NCI-H2107 treated with DMSO at 0.1 percent for 48 hours (cell line): ENCODE measurements at regions not wholly inside any gene's neighbourhood (a gene's known extent, or its start where the extent isn't known, plus 50 kb on each side); places are given as distances from the start of the nearest gene placed in this dataset.
"Not testable (repeated sequence)": the region's sequence is repeated elsewhere in the genome, so short reads cannot be mapped to it uniquely, and the experiment has no call there.

Experiments used
- DNase-seq: peaks from one replicate; lab custom pipeline; 2025; ENCODE audit not compliant: unreplicated experiment; lab: John Stamatoyannopoulos, UW

GRCh38 chr16:50451951-50452508 is 83.2 kb upstream of the BRD7 start:
- DNase-seq: no peak

DNA sequence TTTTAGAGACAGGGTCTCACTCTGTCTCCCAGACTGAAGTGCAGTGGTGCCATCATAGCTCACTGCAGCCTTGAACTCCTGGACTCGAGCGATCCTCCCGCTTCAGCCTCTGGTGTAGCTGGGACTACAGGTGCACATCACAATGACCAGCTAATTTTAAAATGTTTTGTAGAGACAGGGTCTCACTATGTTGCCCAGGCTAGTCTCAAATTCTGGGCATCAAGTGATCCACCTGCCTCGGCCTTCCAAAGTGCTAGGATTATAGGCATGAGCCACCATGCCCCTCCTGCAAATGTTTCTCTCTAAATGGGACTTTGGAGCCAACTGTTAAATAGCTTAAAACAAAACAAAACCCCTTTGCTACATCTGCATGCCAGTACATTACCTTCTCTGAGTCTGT is 82.2 kb upstream of the BRD7 start:
- no peak for DNase-seq

GRCh38 chr16:50449800-50450199 is 81.0 kb upstream of the BRD7 start:
- no peak for DNase-seq

GRCh38 chr16:50448981-50449380 is 80.2 kb upstream of the BRD7 start:
- no peak for DNase-seq

DNA sequence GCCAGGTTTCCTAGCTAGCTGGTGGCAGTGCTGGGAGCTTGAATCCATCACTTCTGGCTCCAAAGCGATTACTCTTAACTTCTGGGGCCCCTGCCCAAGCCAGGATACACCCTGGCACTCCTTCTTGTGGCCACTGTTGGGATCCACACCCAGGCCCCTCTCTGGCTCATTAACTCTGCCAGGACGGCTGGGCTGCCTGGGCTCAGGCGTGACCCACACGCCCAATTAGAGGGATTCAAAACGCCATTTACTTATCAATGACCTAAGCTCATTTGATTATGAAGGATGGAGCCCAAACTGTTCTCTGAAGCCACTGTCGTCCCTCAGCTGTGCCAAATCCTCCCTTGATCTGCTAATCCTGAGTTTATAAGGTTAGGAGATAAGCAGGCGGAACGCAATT is 79.7 kb upstream of the BRD7 start:
- DNase-seq: no peak

DNA sequence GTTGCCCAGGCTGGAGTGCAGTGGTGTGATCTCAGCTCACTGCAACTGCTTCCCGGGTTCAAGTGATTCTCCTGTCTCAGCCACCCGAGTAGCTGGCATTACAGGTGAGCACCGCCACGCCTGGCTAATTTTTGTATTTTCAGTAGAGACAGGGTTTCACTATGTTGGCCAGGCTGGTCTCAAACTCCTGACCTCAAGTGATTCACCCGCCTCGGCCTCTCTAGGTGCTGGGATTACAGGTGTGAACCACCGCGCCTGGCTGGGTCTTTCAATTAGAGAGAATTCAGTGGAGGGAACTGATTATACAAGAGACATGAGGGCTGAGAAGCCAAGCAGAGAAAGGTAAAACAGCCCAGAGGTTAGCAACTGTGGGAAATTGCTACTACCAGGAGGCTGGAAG is 78.6 kb upstream of the BRD7 start:
- DNase-seq: not testable (repeated sequence)

GRCh38 chr16:50446861-50447260 is 78.1 kb upstream of the BRD7 start:
- DNase-seq: no peak

DNA sequence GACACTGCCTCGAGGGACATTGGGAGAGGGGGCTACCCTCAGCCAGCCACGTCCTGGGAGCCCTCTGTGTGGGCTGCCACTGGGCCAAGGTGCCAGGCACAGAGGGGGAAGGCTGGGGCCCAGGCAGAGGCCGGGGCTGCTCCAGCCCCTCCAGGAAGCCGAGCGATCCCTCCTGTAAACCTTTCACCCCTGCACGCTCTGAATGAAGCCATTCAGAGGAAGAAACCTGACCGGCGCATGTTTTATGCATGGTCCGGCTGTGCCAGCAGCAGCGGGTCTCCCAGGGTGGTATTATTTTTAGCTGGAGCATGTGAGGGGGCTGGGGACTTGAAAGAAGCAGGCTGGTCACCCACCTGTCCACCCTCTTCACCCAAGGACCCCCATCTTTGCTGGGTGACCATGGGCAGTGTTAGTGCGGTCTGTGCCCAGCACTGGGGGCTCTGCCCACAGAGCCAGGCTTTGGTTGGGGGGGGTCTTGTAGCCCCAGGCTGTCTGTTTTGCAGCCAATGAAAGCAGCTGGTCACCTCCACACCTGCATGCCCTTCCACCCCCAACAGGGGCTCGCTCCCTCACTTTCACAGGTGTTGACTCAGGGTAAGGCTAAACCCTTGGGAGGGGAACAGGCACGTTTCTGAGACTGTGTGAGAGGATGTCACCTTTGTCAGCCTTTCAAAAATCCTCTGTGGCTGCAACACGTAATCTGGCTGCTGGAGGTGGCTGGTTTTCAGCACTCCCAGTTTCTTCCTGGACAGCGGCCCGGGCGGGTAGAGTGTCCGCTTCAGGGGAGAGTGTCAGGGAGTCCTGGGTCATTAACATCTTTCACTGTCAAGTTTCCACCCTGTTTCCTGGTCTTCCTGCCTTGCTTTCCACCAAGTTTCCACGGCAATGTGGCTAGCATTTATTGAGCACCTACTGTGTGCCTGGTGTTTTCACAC is 77.1 kb upstream of the BRD7 start:
- no peak for DNase-seq

DNA sequence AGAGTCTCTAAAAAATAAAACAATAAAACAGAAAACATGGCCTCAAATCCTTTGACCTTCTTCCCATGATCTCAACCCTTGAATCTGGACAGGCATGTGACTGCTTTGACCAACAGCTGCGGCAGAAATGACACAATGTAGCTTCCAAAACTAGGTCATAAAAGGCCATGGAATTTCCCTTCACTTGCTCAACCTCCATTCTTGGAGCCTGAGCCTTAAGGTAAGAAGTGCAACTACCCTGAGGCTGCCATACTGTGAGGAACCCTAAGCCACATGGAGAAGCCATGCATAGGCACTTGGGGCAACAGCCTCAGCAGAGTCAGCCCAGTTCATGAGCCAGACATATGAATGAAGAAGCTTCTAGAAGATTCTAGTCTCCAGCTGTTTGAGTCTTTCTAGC is 75.7 kb upstream of the BRD7 start:
- DNase-seq: no peak

GRCh38 chr16:50442221-50442620 is 73.4 kb upstream of the BRD7 start:
- no peak for DNase-seq

DNA sequence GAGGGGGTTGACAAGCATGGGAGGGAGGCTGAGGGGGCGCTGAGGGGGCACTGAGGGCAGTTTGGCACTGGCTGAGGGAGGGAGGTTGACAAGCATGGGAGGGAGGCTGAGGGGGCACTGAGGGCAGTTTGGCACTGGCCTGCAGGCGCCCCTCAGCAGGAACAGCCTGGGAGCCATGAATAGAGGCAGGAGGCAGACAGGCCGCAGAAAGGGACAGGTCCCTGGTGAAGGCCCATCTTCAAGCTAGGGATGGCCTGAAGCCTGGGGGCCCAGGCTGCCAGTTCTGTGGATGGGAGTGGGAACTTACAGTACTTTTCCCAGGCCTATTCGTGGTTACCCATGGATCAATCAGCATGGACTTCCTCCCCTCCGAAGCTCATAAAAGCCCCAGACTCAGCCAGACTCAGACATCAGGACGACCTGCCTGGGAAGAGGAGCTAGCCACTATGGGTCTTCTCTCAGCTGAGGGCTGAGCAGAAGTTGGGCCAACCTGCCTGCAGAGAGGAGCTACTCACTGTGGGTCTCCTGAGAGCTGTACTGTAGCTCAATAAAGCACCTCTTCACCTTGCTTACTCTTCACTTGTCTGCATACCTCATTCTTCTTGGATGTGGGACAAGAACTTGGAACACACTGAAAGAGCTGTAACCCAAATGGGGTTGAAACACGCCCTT is 72.8 kb upstream of the BRD7 start:
- no peak for DNase-seq

DNA sequence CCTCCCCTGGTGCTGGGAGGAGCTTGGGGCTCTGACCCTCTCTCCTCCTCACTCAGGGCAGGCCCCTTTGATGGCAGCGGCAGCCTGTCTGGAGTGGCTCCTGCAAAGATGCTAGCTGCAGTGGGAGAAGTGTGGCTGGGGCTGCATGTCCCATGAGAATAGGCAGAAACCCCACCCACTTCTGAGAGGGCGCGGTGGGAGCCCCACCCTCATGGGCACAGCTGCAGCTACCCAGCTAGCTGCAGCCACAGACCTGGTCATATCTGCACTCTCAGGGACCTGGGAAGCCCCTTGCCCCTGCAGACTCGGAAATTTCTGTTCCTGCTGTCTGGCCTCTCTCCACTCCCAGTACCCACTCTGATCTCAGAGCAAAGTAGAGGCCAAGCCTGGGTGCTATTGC is 72.2 kb upstream of the BRD7 start:
- DNase-seq: no peak

DNA sequence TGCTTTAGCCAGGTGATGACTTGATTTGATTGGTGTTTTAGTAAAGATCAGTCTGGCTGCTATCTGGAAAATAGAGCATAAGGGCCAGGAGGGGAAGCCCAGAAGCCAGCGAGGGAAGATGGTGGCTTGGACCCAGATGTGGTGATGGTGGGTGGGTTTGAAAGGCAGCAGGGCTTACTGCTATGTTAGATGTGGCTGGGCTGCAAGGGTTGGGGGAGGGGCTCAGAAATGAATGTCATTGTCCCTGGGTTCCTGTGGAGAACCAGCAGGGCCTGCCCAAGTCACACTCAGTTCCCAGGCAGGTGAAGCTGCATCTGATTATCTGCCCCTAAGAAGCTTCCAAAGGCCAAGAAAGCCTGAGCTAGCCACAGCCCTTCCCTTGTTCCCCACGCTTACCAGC is 71.7 kb upstream of the BRD7 start:
- no peak for DNase-seq

DNA sequence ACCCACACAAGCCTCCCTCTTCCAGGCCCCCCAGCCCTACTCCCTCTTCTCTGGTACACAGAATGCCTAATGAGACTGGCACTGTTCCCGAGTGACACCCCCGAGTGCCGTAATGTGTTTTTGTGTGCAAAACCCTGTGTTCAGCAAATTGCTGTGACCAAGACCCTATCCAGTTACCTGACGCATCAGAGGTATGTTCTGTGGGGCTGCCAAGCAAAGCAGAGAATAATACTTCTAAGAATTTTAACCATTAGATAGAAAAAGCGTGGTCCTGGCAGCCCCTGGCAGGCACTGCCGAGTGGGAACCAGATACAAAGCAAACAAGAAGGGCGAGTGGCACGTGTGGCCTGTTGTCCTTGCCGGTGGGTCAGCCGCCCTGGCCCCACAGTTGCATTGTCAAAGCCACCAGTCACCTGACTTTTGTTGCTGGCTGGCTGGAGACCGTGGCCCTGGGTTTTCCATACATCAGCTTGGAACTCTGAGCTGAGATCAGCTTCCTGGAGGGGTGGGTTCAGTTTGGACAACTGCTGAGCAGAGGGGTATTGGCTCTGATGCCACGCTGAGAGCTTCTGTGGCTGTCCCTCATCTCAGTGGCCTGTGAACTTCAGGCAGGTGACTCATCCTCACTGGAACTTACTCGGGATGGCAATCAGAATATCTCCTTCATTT is 69.1 kb upstream of the BRD7 start:
- no peak for DNase-seq

DNA sequence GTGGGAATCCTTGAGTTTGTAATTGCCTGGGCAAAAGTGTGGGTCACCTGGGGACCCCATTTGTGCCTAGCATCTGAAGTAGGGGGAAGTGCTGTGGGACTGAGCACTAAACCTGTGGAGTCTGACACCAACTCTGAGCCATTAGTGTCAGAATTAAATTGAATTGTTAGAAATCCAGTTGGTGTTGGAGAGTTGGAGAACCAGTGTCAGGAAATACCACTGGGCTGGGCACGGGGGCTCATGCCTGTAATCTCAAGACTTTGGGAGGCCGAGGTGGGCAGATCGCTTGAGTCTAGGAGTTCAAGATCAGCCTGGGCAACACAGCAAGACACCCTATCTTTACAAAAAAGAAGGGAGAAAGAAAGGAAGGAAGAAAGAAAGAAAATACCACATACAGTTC is 67.5 kb upstream of the BRD7 start:
- DNase-seq: no peak

DNA sequence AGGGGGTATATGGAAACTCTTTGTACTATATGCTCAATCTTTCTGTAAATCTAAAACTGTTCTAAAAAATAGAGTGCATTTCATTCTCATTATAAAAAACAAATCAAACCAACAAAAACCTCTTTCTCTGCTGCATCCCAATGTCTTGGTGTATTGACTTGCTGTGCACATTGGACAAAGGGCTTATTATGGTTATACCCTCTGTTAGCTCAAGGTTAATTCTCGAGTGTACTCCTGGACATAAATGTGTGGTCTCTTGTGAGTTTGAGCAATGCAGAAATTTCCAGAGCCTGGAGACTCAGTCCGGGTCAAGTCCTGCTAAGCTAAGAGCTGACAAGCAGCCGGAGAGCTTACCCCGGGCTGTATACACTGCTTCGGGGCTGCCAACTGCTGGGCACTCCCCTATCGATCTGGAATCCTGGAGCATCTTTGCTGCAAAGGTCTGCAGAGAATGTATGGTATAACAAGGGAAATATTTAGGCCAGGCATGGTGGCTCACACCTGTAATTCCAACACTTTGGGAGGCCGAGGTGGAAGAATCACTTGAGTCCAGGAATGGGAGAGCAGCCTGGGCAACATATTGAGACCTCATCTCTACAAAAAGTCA is 66.2 kb upstream of the BRD7 start:
- no peak for DNase-seq

DNA sequence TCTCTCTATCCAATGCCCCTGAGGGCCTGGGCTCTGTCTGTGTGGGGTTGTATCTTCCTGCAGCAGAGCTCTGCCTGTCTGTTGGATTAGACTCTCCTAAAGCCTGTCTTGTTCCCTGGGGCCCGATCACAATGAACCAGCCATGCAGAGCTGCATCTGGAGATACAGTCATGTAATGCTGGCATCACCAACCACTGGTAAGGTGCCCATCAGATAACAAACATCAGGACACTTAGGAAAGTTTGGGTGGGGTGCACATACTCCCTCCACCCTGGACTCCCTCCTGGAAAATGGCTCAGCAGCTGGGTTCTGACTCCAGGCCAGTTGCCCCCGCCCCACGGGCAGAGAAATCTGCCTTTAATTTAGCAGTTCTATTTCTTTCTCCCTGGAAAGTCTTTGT is 61.3 kb upstream of the BRD7 start:
- DNase-seq: no peak

GRCh38 chr16:50428742-50429141 is 60.0 kb upstream of the BRD7 start:
- no peak for DNase-seq

GRCh38 chr16:50428116-50428515 is 59.3 kb upstream of the BRD7 start:
- no peak for DNase-seq

GRCh38 chr16:50427107-50427506 is 58.3 kb upstream of the BRD7 start:
- no peak for DNase-seq

GRCh38 chr16:50425648-50426047 is 56.9 kb upstream of the BRD7 start:
- DNase-seq: no peak
